GM12878 (cell line): ENCODE measurements at regions not wholly inside any gene's neighbourhood (a gene's known extent, or its start where the extent isn't known, plus 50 kb on each side); places are given as distances from the start of the nearest gene placed in this dataset.

Experiments
- GABPA ChIP-seq: IDR thresholded peaks from 2 replicates; pipeline ENCODE4 v1.6.1; 2014; ENCODE audit warnings: antibody characterized with exemption, low read depth, mild to moderate bottlenecking, inconsistent platforms
- HSF1 ChIP-seq: fragments of 150-350 bp; IDR thresholded peaks from 2 replicates; pipeline ENCODE4 v1.6.1; 2014; ENCODE audit warnings: mild to moderate bottlenecking, low read depth, low read length
- MEF2B ChIP-seq: fragments of 450-650 bp; IDR thresholded peaks from 2 replicates; pipeline ENCODE4 v1.6.1; 2018; ENCODE audit warnings: mild to moderate bottlenecking, moderate library complexity; ENCODE audit not compliant: partially characterized antibody, poor library complexity, severe bottlenecking
- NR2C2 ChIP-seq: IDR thresholded peaks from 2 replicates; pipeline ENCODE4 v1.6.1; 2011; ENCODE audit warnings: borderline replicate concordance, low read depth; ENCODE audit not compliant: control insufficient read depth, insufficient read length
- RCOR1 ChIP-seq: conservative IDR thresholded peaks from 2 replicates; pipeline ENCODE4 v1.6.1; 2012; ENCODE audit warnings: low read depth, low read length, improper control_type of control experiment
- RELB ChIP-seq: fragments of 450-650 bp; IDR thresholded peaks from 2 replicates; pipeline ENCODE4 v1.6.1; 2017; ENCODE audit warnings: low read depth, mild to moderate bottlenecking, moderate library complexity
- SIN3A ChIP-seq: IDR thresholded peaks from 2 replicates; pipeline ENCODE4 v1.6.1; 2012; ENCODE audit warnings: low read depth, low read length, improper control_type of control experiment
- ZBTB33 ChIP-seq: fragments of 450-650 bp; IDR thresholded peaks from 2 replicates; pipeline ENCODE4 v1.6.1; 2017; ENCODE audit warnings: mild to moderate bottlenecking

- TF ChIP-seq HSF1 (no peak), MEF2B (no peak), SIN3A (no peak), RELB (no peak), GABPA (no peak), ZBTB33 (no peak), RCOR1 (no peak), NR2C2 (no peak)
- TF ChIP-seq, all 136 proteins: peak for 0
Measured at GRCh38 chr13:107836685-107837084, 378.7 kb downstream of the LIG4 start (continued).
